ENCODE measurements at regions not wholly inside any gene's neighbourhood (a gene's known extent, or its start where the extent isn't known, plus 50 kb on each side); places are given as distances from the start of the nearest gene placed in this dataset.

DNA sequence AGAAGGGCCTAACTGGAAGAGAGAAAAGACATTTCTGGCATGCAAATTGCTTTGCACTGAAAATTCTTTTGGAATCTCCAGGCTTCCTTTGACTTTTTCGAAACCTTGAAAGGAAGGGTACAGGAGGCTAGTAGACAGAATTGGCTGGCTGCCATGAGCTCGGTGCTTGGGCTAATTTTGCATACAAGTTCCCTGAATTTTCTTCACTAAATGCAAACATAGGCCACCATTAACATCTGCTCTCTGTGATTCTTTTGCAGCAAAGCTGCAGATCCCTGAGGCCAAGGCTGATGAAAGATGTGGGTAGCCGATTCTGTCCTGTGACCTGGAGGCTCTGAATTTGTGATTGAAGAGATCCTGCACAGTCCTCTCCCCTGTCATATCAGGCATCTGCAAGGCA, 247.8 kb upstream of the MCTP2 start:
- peaks cover 0 to 12% (median 0%) of the 10 kb centered on the region in 4 donors for H3K27me3 ChIP-seq
- DNase-seq (no peak), FAIRE-seq (no peak), ATAC-seq (no peak)
- no peaks in the 10 kb centered on the region for H3K9me3 ChIP-seq
- no peaks in the 10 kb centered on the region for H3K4me1 ChIP-seq
- intact Hi-C loops (cut with DNase I), result no loop called here
- H3K4me3 ChIP-seq, result no peak overlapping the region
- WGBS, 2 donors, result 55 to 57% methylated on average over 3 of the region's 3 CpGs
- no peaks in the 10 kb centered on the region for H3K36me3 ChIP-seq
- H3K27ac ChIP-seq, result no peak overlapping the region
- TF ChIP-seq CTCF (IDR thresholded peaks at IDR 0.05), result no peak

GRCh38 chr15:93982226-93982727, 249.1 kb upstream of the MCTP2 start:
- no peak overlapping the region for H3K4me3 ChIP-seq
- TF ChIP-seq CTCF (IDR thresholded peaks at IDR 0.05), result no peak
- H3K4me1 ChIP-seq, result no peaks in the 10 kb centered on the region
- peaks cover 0 to 9% (median 0%) of the 10 kb centered on the region in 4 donors for H3K27me3 ChIP-seq
- H3K36me3 ChIP-seq, result no peaks in the 10 kb centered on the region
- ATAC-seq (peak in 1 of 4 donors; percentile 26), FAIRE-seq (no peak), DNase-seq (no peak)
- intact Hi-C loops (cut with DNase I), result no loop called here
- no peak overlapping the region for H3K27ac ChIP-seq
- H3K9me3 ChIP-seq, result no peaks in the 10 kb centered on the region
- 82 to 88% methylated on average over 6 of the region's 6 CpGs for WGBS, 2 donors

- intact Hi-C loops (cut with DNase I), result no loop called here
- H3K36me3 ChIP-seq, result no peaks in the 10 kb centered on the region
- no peaks in the 10 kb centered on the region for H3K9me3 ChIP-seq
- no peak for FAIRE-seq
- H3K4me1 ChIP-seq, result no peaks in the 10 kb centered on the region
- H3K27ac ChIP-seq, result no peak overlapping the region
- DNase-seq, result no peak
- TF ChIP-seq CTCF (IDR thresholded peaks at IDR 0.05), result no peak
- ATAC-seq, result no peak
- H3K27me3 ChIP-seq, result peaks cover 0 to 3% (median 0%) of the 10 kb centered on the region in 4 donors
- 94 to 96% methylated on average over 1 of the region's 1 CpG for WGBS, 2 donors
- H3K4me3 ChIP-seq, result no peak overlapping the region
Observed at GRCh38 chr15:93981706-93982105, 249.7 kb upstream of the MCTP2 start.

DNA sequence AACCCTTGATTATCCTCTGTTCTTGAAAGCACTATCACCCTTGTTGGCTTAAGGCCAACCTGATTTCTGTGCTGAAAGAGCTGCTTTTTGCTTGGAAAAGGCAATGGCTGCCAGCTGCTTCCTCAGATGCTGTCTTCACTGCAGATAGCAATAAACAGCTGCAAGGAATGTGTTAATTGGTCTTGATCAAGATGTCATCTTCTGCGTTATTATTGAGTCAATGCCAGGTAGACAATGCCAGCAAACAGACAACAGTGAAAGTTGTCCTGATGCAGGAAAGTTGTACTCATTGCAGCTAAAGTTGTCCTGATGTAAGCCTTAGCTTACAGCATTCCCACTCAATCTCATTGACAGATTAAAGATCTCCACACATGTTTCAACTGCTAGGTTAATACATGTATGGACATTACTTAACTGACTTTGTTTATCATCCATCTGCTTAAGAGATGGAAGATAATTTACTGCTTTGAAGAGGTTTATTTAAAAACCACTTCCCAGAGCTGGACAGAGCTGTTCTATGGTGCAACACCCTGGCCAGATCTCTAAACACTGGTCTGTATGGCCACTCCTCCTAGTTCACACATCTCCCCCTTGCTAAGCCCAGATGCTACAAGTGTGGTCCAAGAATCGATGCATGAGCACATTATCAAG, 251.0 kb upstream of the MCTP2 start:
- Histone ChIP-seq H3K27me3 (no peaks in the 10 kb centered on the region), H3K27ac (no peak overlapping the region), H3K9me3 (no peaks in the 10 kb centered on the region), H3K36me3 (no peaks in the 10 kb centered on the region), H3K4me3 (no peak overlapping the region), H3K4me1 (no peaks in the 10 kb centered on the region)
- intact Hi-C loops (cut with DNase I), result no loop called here
- FAIRE-seq, result no peak
- 25 to 31% methylated on average over 2 of the region's 2 CpGs for WGBS, 2 donors
- TF ChIP-seq CTCF (IDR thresholded peaks at IDR 0.05), result no peak
- peak in 2 of 4 donors; percentile 23 to 42 for ATAC-seq
- DNase-seq, result no peak

- FAIRE-seq, result no peak
- WGBS, 2 donors, result 41 to 46% methylated on average over 6 of the region's 6 CpGs
- peak in 3 of 4 donors; percentile 73 to 85 (median 83) for ATAC-seq
Observed at GRCh38 chr15:93974804-93975481, 256.4 kb upstream of the MCTP2 start.

More at GRCh38 chr15:93974804-93975481, 256.4 kb upstream of the MCTP2 start:
- Histone ChIP-seq H3K27ac (no peak overlapping the region), H3K27me3 (peaks cover 0 to 7% (median 0%) of the 10 kb centered on the region in 4 donors), H3K4me3 (no peak overlapping the region), H3K4me1 (no peaks in the 10 kb centered on the region), H3K9me3 (no peaks in the 10 kb centered on the region), H3K36me3 (no peaks in the 10 kb centered on the region)
- TF ChIP-seq CTCF (IDR thresholded peaks at IDR 0.05), result peak; percentile 18 to 37 (median 26)
- intact Hi-C loops (cut with DNase I), result loop anchor here in 2 of 3 donors (10.0 kb wide), 1 partner anchor 940 kb away; no protein-coding TSS in a partner anchor
- peak in 2 of 6 donors; percentile 13 to 45 for DNase-seq
